Esophagus muscularis mucosa (tissue), 4 donors: ENCODE measurements at regions not wholly inside any gene's neighbourhood (a gene's known extent, or its start where the extent isn't known, plus 50 kb on each side); places are given as distances from the start of the nearest gene placed in this dataset.

Experiments used
- EP300 ChIP-seq: sonication (generic); formaldehyde crosslinking; IDR thresholded peaks from one replicate; pipeline ENCODE4 v1.6.1; 2017; ENCODE audit warnings: antibody characterized with exemption
- POLR2A ChIP-seq: fragments of 450-650 bp; IDR thresholded peaks from one replicate; pipeline ENCODE4 v1.6.1; 2017; ENCODE audit warnings: antibody characterized with exemption, moderate library complexity, mild to moderate bottlenecking, low read depth
- POLR2AphosphoS5 ChIP-seq, 2 donors: sonication (generic); formaldehyde crosslinking; IDR thresholded peaks; one replicate each; pipeline ENCODE4 v1.6.1; 2017; ENCODE audit warnings: antibody characterized with exemption in 2 of 2
- TF ChIP-seq, protein P1 (sequence below), 3 experiments: fragments of 200-600 bp in 2 of 3; fragments of 450-650 bp in 1 of 3; sonication (generic) in 2 of 3; IDR thresholded peaks; one replicate each; pipeline ENCODE4 v1.5.1; 2017 to 2019; ENCODE audit warnings: antibody characterized with exemption in 3 of 3, mild to moderate bottlenecking in 2 of 3, moderate library complexity in 1 of 3

DNA sequence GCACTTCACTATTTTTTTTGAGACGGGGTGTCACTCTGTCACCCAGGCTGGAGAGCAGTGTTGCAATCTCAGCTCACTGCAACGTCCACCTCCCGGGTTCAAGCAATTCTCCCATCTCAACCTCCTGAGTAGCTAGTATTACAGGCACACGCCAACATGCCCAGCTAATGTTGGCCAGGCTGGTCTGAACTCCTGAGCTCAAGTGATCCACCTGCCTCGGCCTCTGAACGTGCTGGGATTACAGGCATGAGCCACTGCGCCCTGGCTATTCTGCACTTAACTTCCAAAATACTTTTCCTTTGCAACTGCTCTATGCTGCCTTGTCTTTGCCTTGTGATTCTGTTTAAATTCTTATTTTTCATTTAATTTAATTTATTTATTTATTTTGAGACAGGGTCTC, 67.0 kb upstream of the ZNF479 start:
- TF ChIP-seq POLR2AphosphoS5 (IDR thresholded peaks at IDR 0.05): no peak
- TF ChIP-seq, protein P1, sequence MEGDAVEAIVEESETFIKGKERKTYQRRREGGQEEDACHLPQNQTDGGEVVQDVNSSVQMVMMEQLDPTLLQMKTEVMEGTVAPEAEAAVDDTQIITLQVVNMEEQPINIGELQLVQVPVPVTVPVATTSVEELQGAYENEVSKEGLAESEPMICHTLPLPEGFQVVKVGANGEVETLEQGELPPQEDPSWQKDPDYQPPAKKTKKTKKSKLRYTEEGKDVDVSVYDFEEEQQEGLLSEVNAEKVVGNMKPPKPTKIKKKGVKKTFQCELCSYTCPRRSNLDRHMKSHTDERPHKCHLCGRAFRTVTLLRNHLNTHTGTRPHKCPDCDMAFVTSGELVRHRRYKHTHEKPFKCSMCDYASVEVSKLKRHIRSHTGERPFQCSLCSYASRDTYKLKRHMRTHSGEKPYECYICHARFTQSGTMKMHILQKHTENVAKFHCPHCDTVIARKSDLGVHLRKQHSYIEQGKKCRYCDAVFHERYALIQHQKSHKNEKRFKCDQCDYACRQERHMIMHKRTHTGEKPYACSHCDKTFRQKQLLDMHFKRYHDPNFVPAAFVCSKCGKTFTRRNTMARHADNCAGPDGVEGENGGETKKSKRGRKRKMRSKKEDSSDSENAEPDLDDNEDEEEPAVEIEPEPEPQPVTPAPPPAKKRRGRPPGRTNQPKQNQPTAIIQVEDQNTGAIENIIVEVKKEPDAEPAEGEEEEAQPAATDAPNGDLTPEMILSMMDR (IDR thresholded peaks at IDR 0.05): no peak
- TF ChIP-seq POLR2A: no peak
- TF ChIP-seq EP300: no peak
